Lung (tissue), 11 donors: ENCODE measurements at regions not wholly inside any gene's neighbourhood (a gene's known extent, or its start where the extent isn't known, plus 50 kb on each side); places are given as distances from the start of the nearest gene placed in this dataset.

Experiments used
- ATAC-seq: fragments of 200-7000 bp; cut with Tn5 transposase; one replicate; pipeline ENCODE4 v1.9.1; 2020; ENCODE audit warnings: moderate number of reproducible peaks; ENCODE audit not compliant: insufficient read depth, low FRiP score
- DNase-seq, 3 donors: peaks; one replicate each; pipeline ENCODE4 v3.0.0-alpha.2; 2013 to 2017
- H3K27ac ChIP-seq, 2 donors: one replicate each; pipeline ENCODE4 v1.5.1; 2013; ENCODE audit warnings: mild to moderate bottlenecking in 2 of 2, moderate library complexity in 2 of 2, control low read depth in 1 of 2, inconsistent platforms in 1 of 2, low read depth in 1 of 2, low read length in 1 of 2
- H3K27me3 ChIP-seq, 3 donors: one replicate each; pipeline ENCODE4 v1.5.1; 2013; ENCODE audit warnings: low read length in 2 of 3; ENCODE audit not compliant: control insufficient read depth in 3 of 3, insufficient read depth in 3 of 3
- H3K36me3 ChIP-seq, 4 donors: one replicate each; pipeline ENCODE4 v1.5.1; 2013; ENCODE audit warnings: low read length in 4 of 4, mild to moderate bottlenecking in 1 of 4, moderate library complexity in 1 of 4; ENCODE audit not compliant: control insufficient read depth in 4 of 4, insufficient read depth in 4 of 4
- H3K4me1 ChIP-seq, 5 donors: one replicate each; pipeline ENCODE4 v1.5.1; 2013; ENCODE audit warnings: low read length in 5 of 5, mild to moderate bottlenecking in 2 of 5, moderate library complexity in 1 of 5; ENCODE audit not compliant: control insufficient read depth in 5 of 5, insufficient read depth in 5 of 5
- H3K4me3 ChIP-seq: one replicate; pipeline ENCODE4 v1.5.1; 2013; ENCODE audit warnings: mild to moderate bottlenecking, control low read depth, moderate library complexity
- H3K9ac ChIP-seq, 2 donors: one replicate each; pipeline ENCODE4 v1.5.1; 2013; ENCODE audit warnings: low read length in 2 of 2, control low read depth in 1 of 2; ENCODE audit not compliant: insufficient read depth in 1 of 2
- H3K9me3 ChIP-seq, 4 donors: one replicate each; pipeline ENCODE4 v1.5.1; 2013; ENCODE audit warnings: low read length in 3 of 4, mild to moderate bottlenecking in 1 of 4, moderate library complexity in 1 of 4; ENCODE audit not compliant: control insufficient read depth in 4 of 4, insufficient read depth in 3 of 4
- CTCF ChIP-seq: IDR thresholded peaks from 2 replicates; pipeline ENCODE4 v1.5.1; 2012; ENCODE audit warnings: mild to moderate bottlenecking; ENCODE audit errors: control extremely low read depth, extremely low read depth
- WGBS, 2 donors: extraction: QIAGEN DNeasy Blood & Tissue Kit; methylation state at CpG; one replicate each; pipeline ENCODE4 v1.1.7; 2013; 5-methylcytosine and 5-hydroxymethylcytosine counted together
- donor health status: control.
- donor health status: control.
- donor health status: Bipolar disorder and iron deficiency.
- donor health status: healthy.
- donor health status: DM: yes; HTN: yes; CAD: no.

- H3K4me1 ChIP-seq: peaks cover 0 to 6% (median 0%) of the 10 kb centered on the region in 5 donors
- H3K4me3 ChIP-seq: no peak overlapping the region
- ATAC-seq (no peak), DNase-seq (no peak)
- peaks cover 0 to 2% (median 0%) of the 10 kb centered on the region in 4 donors for H3K9me3 ChIP-seq
- no peak overlapping the region for H3K27ac ChIP-seq
- no peaks in the 10 kb centered on the region for H3K36me3 ChIP-seq
- TF ChIP-seq CTCF: no peak
- H3K27me3 ChIP-seq: no peaks in the 10 kb centered on the region
- no peak overlapping the region for H3K9ac ChIP-seq
These were observed 501.3 kb downstream of the NUF2 start for GRCh38 chr1:163823017-163823416.

- TF ChIP-seq CTCF: no peak
These were observed 502.3 kb downstream of the NUF2 start for GRCh38 chr1:163824006-163824405.

GRCh38 chr1:163824490-163824889, 502.7 kb downstream of the NUF2 start:
- 82 to 98% methylated on average over 3 of the region's 3 CpGs for WGBS, 2 donors
- H3K27me3 ChIP-seq: no peaks in the 10 kb centered on the region
- no peak for ATAC-seq
- no peak for TF ChIP-seq CTCF
- peaks cover 0 to 6% (median 0%) of the 10 kb centered on the region in 5 donors for H3K4me1 ChIP-seq
- peaks cover 0 to 2% (median 0%) of the 10 kb centered on the region in 4 donors for H3K9me3 ChIP-seq
- H3K36me3 ChIP-seq: no peaks in the 10 kb centered on the region
- DNase-seq: no peak
- no peak overlapping the region for H3K9ac ChIP-seq
- no peak overlapping the region for H3K27ac ChIP-seq
- no peak overlapping the region for H3K4me3 ChIP-seq

More at GRCh38 chr1:163824006-163824405, 502.3 kb downstream of the NUF2 start:
- no peak overlapping the region for H3K9ac ChIP-seq
- H3K27ac ChIP-seq: no peak overlapping the region
- ATAC-seq (no peak), DNase-seq (peak in 2 of 3 donors; percentile 27 to 44)
- H3K4me1 ChIP-seq: peaks cover 0 to 6% (median 0%) of the 10 kb centered on the region in 5 donors
- H3K9me3 ChIP-seq: peaks cover 0 to 2% (median 0%) of the 10 kb centered on the region in 4 donors
- H3K36me3 ChIP-seq: no peaks in the 10 kb centered on the region
- H3K27me3 ChIP-seq: no peaks in the 10 kb centered on the region
- WGBS, 2 donors: 41 to 72% methylated on average over 1 of the region's 1 CpG
- no peak overlapping the region for H3K4me3 ChIP-seq

- no peak for TF ChIP-seq CTCF
- DNase-seq: no peak
- Histone ChIP-seq H3K4me3 (no peak overlapping the region), H3K27ac (no peak overlapping the region), H3K9me3 (peaks cover 0 to 2% (median 0%) of the 10 kb centered on the region in 4 donors), H3K9ac (no peak overlapping the region), H3K27me3 (no peaks in the 10 kb centered on the region), H3K4me1 (peaks cover 0 to 3% (median 0%) of the 10 kb centered on the region in 5 donors), H3K36me3 (no peaks in the 10 kb centered on the region)
- 75 to 88% methylated on average over 3 of the region's 3 CpGs for WGBS, 2 donors
- no peak for ATAC-seq
These were observed 504.7 kb downstream of the NUF2 start for GRCh38 chr1:163826500-163826899.
